Omental fat pad (tissue), 3 donors: ENCODE measurements at regions not wholly inside any gene's neighbourhood (a gene's known extent, or its start where the extent isn't known, plus 50 kb on each side); places are given as distances from the start of the nearest gene placed in this dataset.
A peak's percentile ranks its signal among the peaks of the same experiment; 100 is the strongest.

Source experiments
- ATAC-seq: fragments of 150-250 bp; one replicate; pipeline ENCODE4 v1.9.1; 2016; ENCODE audit warnings: mild to moderate bottlenecking, moderate library complexity; ENCODE audit not compliant: low FRiP score
- DNase-seq: peaks from one replicate; pipeline ENCODE4 v3.0.0-alpha.2; 2019; ENCODE audit warnings: low spot score
- CTCF ChIP-seq, 3 donors: fragments of 450-650 bp; IDR thresholded peaks; one replicate each; pipeline ENCODE4 v1.5.1; 2016 to 2017; ENCODE audit warnings: antibody characterized with exemption in 3 of 3, mild to moderate bottlenecking in 3 of 3, moderate library complexity in 2 of 3

GRCh38 chr5:154620411-154620810 is 134.8 kb upstream of the LARP1 start:
- DNase-seq: no peak
- ATAC-seq: no peak
- TF ChIP-seq CTCF (IDR thresholded peaks at IDR 0.05): no peak

GRCh38 chr5:154618696-154619095 is 136.5 kb upstream of the LARP1 start:
- DNase-seq (no peak), ATAC-seq (no peak)
- TF ChIP-seq CTCF (IDR thresholded peaks at IDR 0.05): no peak

DNA sequence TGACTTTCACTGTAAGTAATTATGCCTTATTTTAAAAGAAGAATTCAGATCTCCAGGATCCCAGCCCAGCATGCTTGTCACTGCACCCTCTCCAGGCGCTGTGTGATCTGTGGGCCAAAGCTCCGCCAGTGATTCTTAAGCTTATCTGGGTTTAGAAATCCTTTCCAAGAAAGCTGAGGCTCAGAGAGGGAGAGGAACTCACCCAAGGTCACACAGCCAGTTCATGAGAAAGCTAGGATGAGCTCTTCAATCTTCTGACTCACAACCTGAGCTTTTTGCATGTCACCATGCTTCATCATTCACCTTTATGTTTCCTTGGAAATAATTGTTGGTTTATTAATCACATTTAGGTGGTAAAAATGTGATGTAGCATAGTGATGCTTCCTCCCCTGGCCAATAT is 136.6 kb upstream of the HAND1 start:
- TF ChIP-seq CTCF (IDR thresholded peaks at IDR 0.05): no peak
- DNase-seq (no peak), ATAC-seq (no peak)

DNA sequence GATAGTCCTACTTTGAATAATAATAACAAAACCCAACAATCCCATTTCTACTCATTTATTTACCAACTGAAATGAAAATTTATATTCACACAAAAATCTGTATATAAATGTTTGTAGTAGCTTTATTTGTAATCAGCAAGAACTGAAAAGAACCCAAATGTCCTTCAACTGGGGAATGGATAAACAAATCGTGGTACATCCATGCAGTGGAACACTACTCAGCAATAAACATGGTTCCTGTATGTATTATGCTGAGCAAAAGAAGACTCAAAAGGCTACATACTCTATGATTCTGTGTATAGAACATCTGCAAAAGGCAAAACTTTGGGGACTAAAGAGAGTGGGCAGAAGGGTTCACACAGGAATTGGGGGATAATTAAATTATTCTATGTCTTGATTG is 136.1 kb upstream of the HAND1 start:
- DNase-seq (no peak), ATAC-seq (no peak)
- TF ChIP-seq CTCF (IDR thresholded peaks at IDR 0.05): no peak

GRCh38 chr5:154612666-154613065 is 134.6 kb upstream of the HAND1 start:
- ATAC-seq (no peak), DNase-seq (no peak)
- no peak for TF ChIP-seq CTCF (IDR thresholded peaks at IDR 0.05)

DNA sequence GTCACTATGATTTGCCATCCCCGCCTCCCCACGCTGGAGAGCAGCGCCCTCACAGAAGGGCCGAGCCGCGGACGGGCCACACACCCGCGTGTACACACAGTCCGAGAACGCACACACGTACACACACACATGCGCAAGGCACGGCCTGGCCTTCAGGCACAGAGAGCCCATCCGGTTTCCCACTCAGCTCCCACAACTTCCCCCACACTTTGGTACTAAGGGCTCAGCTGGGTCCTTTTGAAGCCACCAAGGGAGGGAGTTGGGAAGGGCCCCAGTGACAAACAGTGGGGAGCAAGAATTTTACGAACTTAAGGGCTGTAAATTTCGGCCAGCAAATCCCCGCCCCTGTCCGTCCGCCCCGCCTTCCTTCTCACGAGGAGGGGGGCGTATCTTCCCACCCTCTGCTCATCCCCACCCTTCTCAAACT is 133.3 kb upstream of the HAND1 start:
- ATAC-seq: no peak
- no peak for TF ChIP-seq CTCF (IDR thresholded peaks at IDR 0.05)
- DNase-seq: no peak

- DNase-seq (no peak), ATAC-seq (peak; percentile 89)
- peak in 1 of 3 donors; percentile 34 for TF ChIP-seq CTCF (IDR thresholded peaks at IDR 0.05)
These were observed 132.5 kb upstream of the HAND1 start for GRCh38 chr5:154610321-154611154.
